B cell (primary cell): ENCODE measurements at regions not wholly inside any gene's neighbourhood (a gene's known extent, or its start where the extent isn't known, plus 50 kb on each side); places are given as distances from the start of the nearest gene placed in this dataset.

Experiments used
- ATAC-seq: fragments of 200-7000 bp; cut with Tn5 transposase; one replicate; pipeline ENCODE4 v1.10.0; 2021; ENCODE audit warnings: low read depth, mild to moderate bottlenecking, moderate number of reproducible peaks, moderate library complexity
- CTCF ChIA-PET: fragments of 350-600 bp; sonication (Branson Sonifier 250); formaldehyde crosslinking; loops from one replicate; lab custom pipeline; 2021; ENCODE audit warnings: antibody characterized with exemption, inconsistent platforms; lab: Charles Lee
- POLR2A ChIA-PET: fragments of 350-600 bp; sonication (Branson Sonifier 250); formaldehyde crosslinking; loops from one replicate; lab custom pipeline; 2021; ENCODE audit warnings: antibody characterized with exemption; lab: Charles Lee
- DNase-seq: peaks from one replicate; pipeline ENCODE4 v3.0.0; 2013
- H2AFZ ChIP-seq: 2 replicates; pipeline ENCODE4 v1.6.1; 2012; ENCODE audit warnings: mild to moderate bottlenecking, low read depth, low read length; ENCODE audit not compliant: insufficient read depth, poor library complexity, severe bottlenecking
- H3K27ac ChIP-seq, 2 donors: 1 replicate in 1 of 2; 2 replicates in 1 of 2; pipeline ENCODE4 v1.5.1; 2012 to 2013; ENCODE audit warnings: low read length in 2 of 2, mild to moderate bottlenecking in 2 of 2, moderate library complexity in 1 of 2
- H3K27me3 ChIP-seq, 4 experiments: fragments of 200-600 bp in 1 of 4; sonication (generic) in 1 of 4; replicated peaks in 1 of 4; 1 replicate in 2 of 4; 2 replicates in 2 of 4; pipeline versions ENCODE4 v1.6.1 to v1.7.0; 2013 to 2016; ENCODE audit warnings: low read length in 3 of 4, mild to moderate bottlenecking in 2 of 4, mixed read lengths in 1 of 4, moderate library complexity in 1 of 4; ENCODE audit not compliant: insufficient read depth in 4 of 4, control insufficient read depth in 3 of 4; ENCODE audit errors: control extremely low read depth in 1 of 4
- H3K36me3 ChIP-seq, 2 experiments: replicated peaks in 1 of 2; 1 replicate in 1 of 2; 2 replicates in 1 of 2; pipeline versions ENCODE4 v1.6.1 to v1.7.1; 2013; ENCODE audit warnings: low read length in 1 of 2; ENCODE audit not compliant: insufficient read depth in 2 of 2, control insufficient read depth in 1 of 2; ENCODE audit errors: control extremely low read depth in 1 of 2, extremely low read depth in 1 of 2
- H3K4me1 ChIP-seq, 2 donors: fragments of 200-600 bp in 1 of 2; sonication (generic) in 1 of 2; 1 replicate in 1 of 2; 2 replicates in 1 of 2; pipeline versions ENCODE4 v1.5.1 to v1.6.1; 2013 to 2017; ENCODE audit warnings: low read length in 2 of 2; ENCODE audit not compliant: control insufficient read depth in 2 of 2, insufficient read depth in 2 of 2
- H3K4me2 ChIP-seq: replicated peaks from 2 replicates; pipeline ENCODE3; 2012; ENCODE audit warnings: mild to moderate bottlenecking, low read depth, low read length; ENCODE audit not compliant: poor library complexity, severe bottlenecking
- H3K4me3 ChIP-seq, 5 experiments: fragments of 200-600 bp in 1 of 5; sonication (generic) in 1 of 5; 1 replicate in 3 of 5; 2 replicates in 2 of 5; pipeline versions ENCODE4 v1.5.1 to v1.7.0; 2011 to 2016; ENCODE audit warnings: low read length in 4 of 5, mild to moderate bottlenecking in 4 of 5, low read depth in 2 of 5, control low read depth in 1 of 5, moderate library complexity in 1 of 5; ENCODE audit not compliant: insufficient read depth in 1 of 5; ENCODE audit errors: control extremely low read depth in 1 of 5, extremely low read depth in 1 of 5
- H3K79me2 ChIP-seq: fragments of 200-600 bp; sonication (generic); one replicate; pipeline ENCODE4 v1.6.0; 2016; ENCODE audit warnings: low read length; ENCODE audit not compliant: control insufficient read depth, insufficient read depth
- H3K9ac ChIP-seq: fragments of 200-600 bp; sonication (generic); 2 replicates; pipeline ENCODE4 v1.6.1; 2017; ENCODE audit warnings: mild to moderate bottlenecking, low read length, moderate library complexity
- H3K9me3 ChIP-seq, 3 donors: one replicate each; pipeline versions ENCODE4 v1.6.1 to v1.7.1; 2013; ENCODE audit warnings: low read length in 2 of 3; ENCODE audit not compliant: control insufficient read depth in 2 of 3, insufficient read depth in 1 of 3; ENCODE audit errors: control extremely low read depth in 1 of 3
- H4K20me1 ChIP-seq: 2 replicates; pipeline ENCODE4 v1.6.0; 2012; ENCODE audit warnings: mild to moderate bottlenecking, low read length; ENCODE audit not compliant: insufficient read depth, control insufficient read depth, poor library complexity, severe bottlenecking
- H3K27ac Mint-ChIP-seq: one replicate; pipeline ENCODE4 v1.8.0; 2021; ENCODE audit warnings: mixed read lengths
- H3K27me3 Mint-ChIP-seq: one replicate; pipeline ENCODE4 v1.8.0; 2021; ENCODE audit warnings: mixed read lengths
- H3K4me1 Mint-ChIP-seq: one replicate; pipeline ENCODE4 v1.8.0; 2021; ENCODE audit warnings: mixed read lengths
- H3K4me3 Mint-ChIP-seq: one replicate; pipeline ENCODE4 v1.8.0; 2021; ENCODE audit warnings: mixed read lengths
- H3K9me3 Mint-ChIP-seq: one replicate; pipeline ENCODE4 v1.8.0; 2022; ENCODE audit warnings: mixed read lengths; ENCODE audit not compliant: insufficient read depth
- EZH2 ChIP-seq: IDR thresholded peaks from 2 replicates; pipeline ENCODE4 v1.6.1; 2012; ENCODE audit warnings: borderline replicate concordance, low read depth, mild to moderate bottlenecking, moderate library complexity, low read length; ENCODE audit not compliant: insufficient read depth, poor library complexity, severe bottlenecking
- WGBS: methylation state at CpG from one replicate; pipeline ENCODE4 v1.1.5; 2013; ENCODE audit warnings: missing lambda C conversion rate; ENCODE audit not compliant: insufficient coverage; 5-methylcytosine and 5-hydroxymethylcytosine counted together
- intact Hi-C: fragments of 100-400 bp; cut with micrococcal nuclease; formaldehyde crosslinking; loops from one replicate; pipeline ENCODE4 v1.10.0; 2022
- TF ChIP-seq, protein P1 (sequence below): fragments of 200-600 bp; IDR thresholded peaks from one replicate; pipeline ENCODE4 v1.8.0; 2022; ENCODE audit warnings: antibody characterized with exemption, mild to moderate bottlenecking

DNA sequence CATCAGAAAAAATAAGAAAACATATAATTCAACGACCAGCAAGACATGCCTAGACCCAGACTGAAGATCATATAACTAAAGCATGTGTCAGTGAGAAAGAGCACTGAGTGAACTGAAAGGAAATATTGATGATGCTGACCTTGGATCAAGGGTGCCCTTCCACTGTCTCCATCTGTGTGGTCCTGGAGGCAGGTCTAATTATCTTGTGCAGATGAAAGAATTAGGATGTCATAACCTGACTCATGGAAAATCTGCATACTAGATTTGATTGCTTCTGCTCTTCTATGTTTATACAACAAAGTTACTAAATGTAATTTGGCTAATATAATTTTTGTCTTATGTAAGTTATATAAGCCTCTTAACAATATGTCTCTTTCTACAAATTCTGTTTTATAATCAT is 264.6 kb upstream of the TGFBR2 start:
- TF ChIP-seq, protein P1, sequence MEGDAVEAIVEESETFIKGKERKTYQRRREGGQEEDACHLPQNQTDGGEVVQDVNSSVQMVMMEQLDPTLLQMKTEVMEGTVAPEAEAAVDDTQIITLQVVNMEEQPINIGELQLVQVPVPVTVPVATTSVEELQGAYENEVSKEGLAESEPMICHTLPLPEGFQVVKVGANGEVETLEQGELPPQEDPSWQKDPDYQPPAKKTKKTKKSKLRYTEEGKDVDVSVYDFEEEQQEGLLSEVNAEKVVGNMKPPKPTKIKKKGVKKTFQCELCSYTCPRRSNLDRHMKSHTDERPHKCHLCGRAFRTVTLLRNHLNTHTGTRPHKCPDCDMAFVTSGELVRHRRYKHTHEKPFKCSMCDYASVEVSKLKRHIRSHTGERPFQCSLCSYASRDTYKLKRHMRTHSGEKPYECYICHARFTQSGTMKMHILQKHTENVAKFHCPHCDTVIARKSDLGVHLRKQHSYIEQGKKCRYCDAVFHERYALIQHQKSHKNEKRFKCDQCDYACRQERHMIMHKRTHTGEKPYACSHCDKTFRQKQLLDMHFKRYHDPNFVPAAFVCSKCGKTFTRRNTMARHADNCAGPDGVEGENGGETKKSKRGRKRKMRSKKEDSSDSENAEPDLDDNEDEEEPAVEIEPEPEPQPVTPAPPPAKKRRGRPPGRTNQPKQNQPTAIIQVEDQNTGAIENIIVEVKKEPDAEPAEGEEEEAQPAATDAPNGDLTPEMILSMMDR: no peak
- no peak overlapping the region for H2AFZ ChIP-seq
- H3K27me3 ChIP-seq: no peaks in the 10 kb centered on the region
- no CpG with 5 or more reads among the region's 1 CpG for WGBS
- H3K4me1 Mint-ChIP-seq: no peaks in the 10 kb centered on the region
- no peaks in the 10 kb centered on the region for H3K79me2 ChIP-seq
- H3K9me3 ChIP-seq: no peaks in the 10 kb centered on the region
- no peak overlapping the region for H3K27ac Mint-ChIP-seq
- H4K20me1 ChIP-seq: no peaks in the 10 kb centered on the region
- no peaks in the 10 kb centered on the region for H3K9me3 Mint-ChIP-seq
- H3K4me1 ChIP-seq: no peaks in the 10 kb centered on the region
- ChIA-PET POLR2A (no interaction called here), CTCF (no interaction called here)
- no peak overlapping the region for H3K9ac ChIP-seq
- H3K27me3 Mint-ChIP-seq: no peaks in the 10 kb centered on the region
- ATAC-seq (no peak), DNase-seq (no peak)
- H3K27ac ChIP-seq: no peak overlapping the region
- no peak overlapping the region for H3K4me3 Mint-ChIP-seq
- intact Hi-C loops: no loop called here
- H3K4me2 ChIP-seq: no peak overlapping the region
- no peaks in the 10 kb centered on the region for H3K36me3 ChIP-seq
- H3K4me3 ChIP-seq: no peak overlapping the region

DNA sequence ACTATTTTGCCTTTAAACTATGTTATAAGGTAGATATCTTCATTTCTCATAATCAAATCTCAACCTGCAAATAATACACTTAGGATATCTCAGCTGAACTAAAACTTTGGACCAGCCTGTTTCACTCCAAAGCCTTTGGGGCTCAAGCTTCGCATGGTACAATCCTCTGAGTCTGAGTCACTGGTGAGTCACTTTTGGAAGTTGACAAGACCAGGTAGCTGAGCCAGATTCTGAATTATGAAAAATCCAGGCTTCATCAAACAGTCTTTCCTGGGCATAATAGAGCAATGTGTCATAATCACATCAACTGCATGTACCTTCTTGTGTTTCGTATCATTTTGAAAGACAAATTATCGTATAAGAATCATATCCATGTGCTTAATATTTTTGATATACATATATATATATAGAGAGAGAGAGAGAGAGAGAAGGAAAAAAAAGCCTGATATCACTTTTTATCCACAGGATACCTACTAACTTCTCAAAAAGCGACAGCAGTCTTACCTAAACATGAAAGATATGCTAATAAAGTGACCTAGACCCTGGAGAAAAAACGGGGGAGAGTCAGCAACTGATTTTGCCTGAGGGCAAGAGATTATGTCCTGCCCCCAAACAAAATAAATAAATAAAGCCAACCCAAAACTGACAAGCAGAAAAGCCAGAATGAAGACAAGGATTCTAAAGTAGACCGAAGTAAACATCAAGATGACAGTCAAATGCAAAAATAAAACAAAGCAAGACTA is 263.9 kb upstream of the TGFBR2 start:
- DNase-seq: no peak
- no peaks in the 10 kb centered on the region for H3K36me3 ChIP-seq
- CTCF ChIA-PET: no interaction called here
- 85% methylated on average over 2 of the region's 6 CpGs for WGBS
- intact Hi-C loops: no loop called here
- no peaks in the 10 kb centered on the region for H3K79me2 ChIP-seq
- no peaks in the 10 kb centered on the region for H3K27me3 ChIP-seq
- H3K4me1 ChIP-seq: no peaks in the 10 kb centered on the region
- H4K20me1 ChIP-seq: no peaks in the 10 kb centered on the region
- H3K27ac ChIP-seq: no peak overlapping the region
- Mint-ChIP-seq H3K27me3 (no peaks in the 10 kb centered on the region), H3K9me3 (no peaks in the 10 kb centered on the region), H3K4me1 (no peaks in the 10 kb centered on the region), H3K27ac (no peak overlapping the region), H3K4me3 (no peak overlapping the region)
- POLR2A ChIA-PET: no interaction called here
- TF ChIP-seq, protein P1: no peak
- no peak for TF ChIP-seq EZH2
- no peak overlapping the region for H3K4me2 ChIP-seq
- H3K9me3 ChIP-seq: no peaks in the 10 kb centered on the region
- no peak overlapping the region for H3K4me3 ChIP-seq
- H3K9ac ChIP-seq: no peak overlapping the region
- ATAC-seq: no peak
- no peak overlapping the region for H2AFZ ChIP-seq
